Fibroblast of pulmonary artery (primary cell): ENCODE measurements at regions not wholly inside any gene's neighbourhood (a gene's known extent, or its start where the extent isn't known, plus 50 kb on each side); places are given as distances from the start of the nearest gene placed in this dataset.
A peak's percentile ranks its signal among the peaks of the same experiment; 100 is the strongest.

Experiments
- DNase-seq: peaks from one replicate; pipeline ENCODE4 v3.0.0-alpha.2; 2010; ENCODE audit warnings: low read depth
- H3K4me3 ChIP-seq: replicated peaks from 2 replicates; pipeline ENCODE4 v1.5.1; 2011; ENCODE audit warnings: low read depth, mild to moderate bottlenecking, control low read depth, low read length, moderate library complexity
- CTCF ChIP-seq: IDR thresholded peaks from 2 replicates; pipeline ENCODE4 v1.5.1; 2011; ENCODE audit warnings: mild to moderate bottlenecking, control low read depth, low read length, inconsistent platforms; ENCODE audit errors: missing control alignments

GRCh38 chr3:163813935-163814334 lies 1264.4 kb downstream of the SI start:
- TF ChIP-seq CTCF = no peak
- no peak overlapping the region for H3K4me3 ChIP-seq
- no peak for DNase-seq

- DNase-seq = no peak
- no peak overlapping the region for H3K4me3 ChIP-seq
- TF ChIP-seq CTCF = no peak
Measured at GRCh38 chr3:163812006-163812405, 1266.3 kb downstream of the SI start.

DNA sequence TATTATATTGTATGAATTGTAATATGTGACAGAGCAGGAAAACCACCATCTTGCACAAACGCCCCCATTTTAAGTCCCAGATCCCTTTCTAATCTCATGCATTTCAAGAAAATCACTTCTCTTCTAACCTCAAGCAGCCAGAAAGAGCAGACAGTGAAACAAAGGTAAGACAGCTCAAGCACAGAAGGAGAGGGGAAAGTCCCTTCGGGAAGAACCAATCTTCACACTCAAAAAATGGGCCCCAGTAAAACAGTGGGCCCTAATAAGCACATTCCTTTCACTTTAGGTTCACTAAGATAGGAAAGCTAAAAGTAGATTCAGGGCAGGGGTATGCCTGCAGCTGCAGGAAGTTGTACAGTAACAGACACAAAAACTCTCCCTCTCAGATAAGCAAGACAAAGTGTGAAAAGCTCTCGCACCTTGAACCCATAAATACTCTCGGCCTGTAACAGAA lies 1268.7 kb downstream of the SI start:
- TF ChIP-seq CTCF = no peak
- no peak for DNase-seq
- no peak overlapping the region for H3K4me3 ChIP-seq

DNA sequence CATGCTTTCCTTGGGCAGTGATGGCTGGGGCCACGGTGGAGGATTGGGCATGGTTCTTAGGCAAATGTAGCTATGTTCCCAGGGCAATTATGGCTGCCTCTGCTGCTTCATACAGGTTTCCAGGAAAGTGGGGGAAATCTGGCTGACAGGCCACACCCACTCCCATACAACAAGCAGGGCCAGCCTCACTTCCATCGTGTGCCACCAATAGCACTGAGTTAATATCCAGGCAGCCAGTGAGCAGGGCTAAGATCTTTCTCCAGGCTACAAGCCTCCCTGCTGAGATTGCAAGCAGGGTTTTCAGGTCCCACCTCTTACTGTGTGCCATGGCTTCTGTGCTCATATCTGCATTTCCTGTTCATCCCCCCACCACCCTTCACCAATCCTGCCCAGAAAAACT lies 1291.9 kb downstream of the SI start:
- DNase-seq = no peak
- no peak overlapping the region for H3K4me3 ChIP-seq
- no peak for TF ChIP-seq CTCF

DNA sequence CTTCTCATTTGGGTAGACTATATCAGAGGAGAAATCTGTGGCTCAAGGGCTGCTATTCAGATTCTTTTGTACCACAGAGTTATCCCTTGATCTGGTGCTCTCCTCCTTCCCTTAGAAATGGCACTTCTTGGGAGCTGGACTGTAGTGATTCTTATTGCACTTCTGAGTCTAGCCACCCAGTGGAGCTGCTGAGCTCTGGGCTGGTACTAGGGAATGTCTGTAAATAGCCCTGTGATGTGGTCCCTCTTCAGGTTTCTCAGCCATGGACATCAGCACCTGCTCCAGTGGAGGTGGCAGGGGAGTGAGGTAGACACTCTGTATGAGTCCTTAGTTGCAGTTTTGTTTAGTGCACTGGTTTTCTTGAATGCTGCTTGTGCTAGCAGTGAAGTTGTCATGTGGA lies 1292.6 kb downstream of the SI start:
- TF ChIP-seq CTCF = peak; percentile 12
- H3K4me3 ChIP-seq = no peak overlapping the region
- no peak for DNase-seq

DNA sequence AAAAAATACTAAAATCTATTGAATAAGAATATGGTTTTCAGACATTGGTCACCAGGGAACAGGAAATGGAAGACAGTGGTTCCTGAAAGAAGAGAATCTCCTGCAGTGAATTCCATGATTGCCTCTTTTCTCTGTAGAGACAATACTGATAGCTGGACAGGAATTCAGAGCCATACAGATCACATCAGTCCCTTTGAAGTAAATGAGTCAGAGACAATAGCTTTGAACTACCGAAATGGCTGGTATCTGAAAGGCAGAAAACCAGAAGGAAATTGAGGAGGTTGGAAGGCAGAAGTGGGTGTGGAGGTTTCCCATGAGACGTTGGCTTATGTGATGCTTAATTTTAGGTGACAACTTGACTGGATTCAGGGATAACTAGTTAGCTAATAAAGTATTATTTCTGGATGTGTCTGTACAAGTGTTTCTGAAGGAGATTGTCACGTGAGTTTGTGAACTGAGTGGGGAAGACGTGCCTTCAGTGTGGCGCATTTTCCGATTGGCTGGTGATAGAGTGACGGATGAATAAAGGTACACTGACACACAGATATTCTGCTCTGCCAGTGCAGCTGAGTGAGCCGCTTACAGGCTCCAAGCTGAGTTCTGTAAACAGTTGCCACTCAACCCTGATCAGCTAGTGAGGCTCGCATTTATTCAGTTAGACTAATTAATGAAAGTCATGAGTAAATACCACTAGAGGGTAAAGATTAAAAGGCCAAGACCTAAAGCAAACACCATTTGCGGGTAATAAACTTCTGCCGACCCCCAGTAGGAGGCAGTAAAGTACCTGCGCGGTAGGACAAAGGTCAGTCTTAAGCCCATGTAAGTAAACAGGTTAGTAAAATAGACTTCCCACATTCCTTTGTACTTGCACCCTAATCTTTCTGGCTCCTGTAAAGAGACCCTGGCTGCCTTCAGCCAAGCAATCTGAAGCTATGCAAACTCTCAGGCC lies 1298.6 kb downstream of the SI start:
- no peak for TF ChIP-seq CTCF
- no peak overlapping the region for H3K4me3 ChIP-seq
- no peak for DNase-seq

- DNase-seq = no peak
- no peak for TF ChIP-seq CTCF
Measured at GRCh38 chr3:163776743-163777142, 1301.6 kb downstream of the SI start.

More at GRCh38 chr3:163776743-163777142, 1301.6 kb downstream of the SI start:
- H3K4me3 ChIP-seq = no peak overlapping the region
